DOHH2 (cell line): ENCODE measurements at regions not wholly inside any gene's neighbourhood (a gene's known extent, or its start where the extent isn't known, plus 50 kb on each side); places are given as distances from the start of the nearest gene placed in this dataset.

Experiments
- H3F3A ChIP-seq: fragments of 200-600 bp; sonication (generic), shearing (Covaris generic); 2 replicates; pipeline ENCODE4 v1.6.0; 2016; ENCODE audit warnings: antibody characterized with exemption, mild to moderate bottlenecking; ENCODE audit not compliant: control insufficient read depth, insufficient read depth
- H3K27ac ChIP-seq: fragments of 200-600 bp; sonication (generic); 2 replicates; pipeline ENCODE4 v1.5.1; 2014; ENCODE audit warnings: low read depth, mild to moderate bottlenecking, low read length, moderate library complexity
- H3K27me3 ChIP-seq: fragments of 200-600 bp; sonication (generic); 2 replicates; pipeline ENCODE4 v1.6.1; 2014; ENCODE audit warnings: mild to moderate bottlenecking, low read length, mixed read lengths; ENCODE audit not compliant: control insufficient read depth
- H3K36me3 ChIP-seq: fragments of 200-600 bp; sonication (generic); 2 replicates; pipeline ENCODE4 v1.6.1; 2014; ENCODE audit warnings: mild to moderate bottlenecking, low read length, moderate library complexity, mixed read lengths; ENCODE audit not compliant: control insufficient read depth
- H3K4me1 ChIP-seq: fragments of 200-600 bp; sonication (generic); 2 replicates; pipeline ENCODE4 v1.6.1; 2014; ENCODE audit warnings: mild to moderate bottlenecking, low read length, mixed read lengths; ENCODE audit not compliant: control insufficient read depth
- H3K4me2 ChIP-seq: fragments of 200-600 bp; sonication (generic); 2 replicates; pipeline ENCODE4 v1.6.0; 2014; ENCODE audit warnings: mild to moderate bottlenecking, low read length, moderate library complexity
- H3K4me3 ChIP-seq: fragments of 200-600 bp; sonication (generic); 2 replicates; pipeline ENCODE4 v1.5.1; 2014; ENCODE audit warnings: mild to moderate bottlenecking, low read length, mixed read lengths
- H3K79me2 ChIP-seq: fragments of 200-600 bp; sonication (generic); 2 replicates; pipeline ENCODE4 v1.6.1; 2014; ENCODE audit warnings: mild to moderate bottlenecking, low read length, mixed read lengths; ENCODE audit not compliant: control insufficient read depth
- H3K9me2 ChIP-seq: fragments of 200-600 bp; sonication (generic); replicated peaks from 2 replicates; pipeline ENCODE4 v1.6.1; 2014; ENCODE audit warnings: mild to moderate bottlenecking, low read length, mixed read lengths; ENCODE audit not compliant: control insufficient read depth
- H3K9me3 ChIP-seq: fragments of 200-600 bp; sonication (generic); 2 replicates; pipeline ENCODE4 v1.6.1; 2014; ENCODE audit warnings: antibody characterized with exemption, low read length, mixed read lengths; ENCODE audit not compliant: control insufficient read depth, insufficient read depth
- H4K20me1 ChIP-seq: fragments of 200-600 bp; sonication (generic); 2 replicates; pipeline ENCODE4 v1.6.0; 2014; ENCODE audit warnings: low read depth, mild to moderate bottlenecking, antibody characterized with exemption, low read length, moderate library complexity; ENCODE audit not compliant: control insufficient read depth, insufficient read depth
- CTCF ChIP-seq: fragments of 200-600 bp; sonication (generic); IDR thresholded peaks from one replicate; pipeline ENCODE4 v1.5.1; 2014; ENCODE audit warnings: antibody characterized with exemption, mild to moderate bottlenecking, low read depth, low read length; ENCODE audit not compliant: poor library complexity, severe bottlenecking
- EZH2phosphoT487 ChIP-seq: fragments of 200-600 bp; sonication (generic); IDR thresholded peaks from 2 replicates; pipeline ENCODE4 v1.6.1; 2017; ENCODE audit warnings: borderline replicate concordance, mild to moderate bottlenecking, antibody characterized with exemption, low read length, moderate library complexity, mixed read lengths

GRCh38 chr6:150698391-150698790 is 98.7 kb downstream of the PLEKHG1 start:
- peak overlapping the region; percentile 65 for H3K4me3 ChIP-seq
- H3K4me2 ChIP-seq, result peak overlapping the region; percentile 68
- H3K9me3 ChIP-seq, result no peaks in the 10 kb centered on the region

GRCh38 chr6:150702675-150703074 is 103.0 kb downstream of the PLEKHG1 start:
- no peaks in the 10 kb centered on the region for H3K9me2 ChIP-seq
- no peaks in the 10 kb centered on the region for H4K20me1 ChIP-seq
- peaks cover 91% of the 10 kb centered on the region for H3K79me2 ChIP-seq
- peaks cover 12% of the 10 kb centered on the region for H3F3A ChIP-seq
- H3K36me3 ChIP-seq, result peaks cover 19% of the 10 kb centered on the region
- H3K9me3 ChIP-seq, result no peaks in the 10 kb centered on the region
- H3K4me3 ChIP-seq, result peak overlapping the region; percentile 38
- H3K4me2 ChIP-seq, result peak overlapping the region; percentile 53
- H3K27ac ChIP-seq, result peak overlapping the region; percentile 53
- no peaks in the 10 kb centered on the region for H3K27me3 ChIP-seq
- TF ChIP-seq EZH2phosphoT487, result no peak
- H3K4me1 ChIP-seq, result peaks cover 95% of the 10 kb centered on the region

More at GRCh38 chr6:150698391-150698790, 98.7 kb downstream of the PLEKHG1 start:
- Histone ChIP-seq H3K27me3 (no peaks in the 10 kb centered on the region), H3K9me2 (no peaks in the 10 kb centered on the region), H4K20me1 (no peaks in the 10 kb centered on the region), H3K79me2 (peaks cover 89% of the 10 kb centered on the region), H3K36me3 (peaks cover 32% of the 10 kb centered on the region), H3K4me1 (peaks cover 98% of the 10 kb centered on the region), H3F3A (peaks cover 33% of the 10 kb centered on the region), H3K27ac (peak overlapping the region; percentile 91)
- TF ChIP-seq EZH2phosphoT487 (no peak), CTCF (no peak)

GRCh38 chr6:150704447-150705192 is 104.9 kb downstream of the PLEKHG1 start:
- H3K9me3 ChIP-seq, result no peaks in the 10 kb centered on the region
- H3K27ac ChIP-seq, result peak overlapping the region; percentile 53; the same call in 1 of the 2 replicates
- H3K36me3 ChIP-seq, result peaks cover 17% of the 10 kb centered on the region
- peaks cover 5% of the 10 kb centered on the region; the same call in 1 of the 2 replicates for H3F3A ChIP-seq
- H3K27me3 ChIP-seq, result no peaks in the 10 kb centered on the region
- H4K20me1 ChIP-seq, result no peaks in the 10 kb centered on the region
- no peak overlapping the region for H3K4me3 ChIP-seq
- H3K79me2 ChIP-seq, result peaks cover 88% of the 10 kb centered on the region
- H3K4me2 ChIP-seq, result no peak overlapping the region
- H3K9me2 ChIP-seq, result no peaks in the 10 kb centered on the region
- TF ChIP-seq CTCF, result no peak
- no peak for TF ChIP-seq EZH2phosphoT487
- peaks cover 81% of the 10 kb centered on the region for H3K4me1 ChIP-seq

DNA sequence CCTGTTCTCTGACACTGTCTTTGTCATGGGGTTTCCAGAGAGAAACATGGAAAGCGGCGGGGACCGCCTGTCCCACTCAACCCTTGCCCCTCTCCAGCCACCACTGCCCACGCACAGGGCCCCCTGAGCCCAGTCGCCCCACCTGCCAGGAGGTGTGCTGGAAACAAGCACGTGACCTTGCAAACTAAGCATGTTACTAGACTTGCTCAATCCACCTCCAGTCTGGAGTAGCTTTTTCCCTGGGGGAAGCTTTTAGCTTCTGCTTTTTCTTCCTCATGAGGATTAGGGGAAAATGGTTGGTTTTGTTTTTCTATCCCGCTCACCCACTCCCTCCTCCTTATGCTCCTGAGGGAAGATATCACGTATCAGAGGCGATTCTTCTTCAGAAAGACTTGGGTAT is 105.7 kb downstream of the PLEKHG1 start:
- Histone ChIP-seq H4K20me1 (no peaks in the 10 kb centered on the region), H3K79me2 (peaks cover 87% of the 10 kb centered on the region), H3K9me2 (no peaks in the 10 kb centered on the region), H3K4me3 (no peak overlapping the region), H3K27me3 (no peaks in the 10 kb centered on the region), H3K4me2 (no peak overlapping the region), H3F3A (peaks cover 5% of the 10 kb centered on the region; the same call in 1 of the 2 replicates), H3K4me1 (peaks cover 74% of the 10 kb centered on the region), H3K36me3 (peaks cover 10% of the 10 kb centered on the region), H3K9me3 (no peaks in the 10 kb centered on the region), H3K27ac (no peak overlapping the region)
- TF ChIP-seq EZH2phosphoT487, result no peak
- TF ChIP-seq CTCF, result no peak
